HG02759 (cell line): ENCODE measurements at regions not wholly inside any gene's neighbourhood (a gene's known extent, or its start where the extent isn't known, plus 50 kb on each side); places are given as distances from the start of the nearest gene placed in this dataset.

Experiments
- ATAC-seq: cut with Tn5 transposase; IDR thresholded peaks from one replicate; pipeline ENCODE4 v1.9.1; 2021; ENCODE audit warnings: mild to moderate bottlenecking, moderate library complexity; ENCODE audit not compliant: unreplicated experiment

DNA sequence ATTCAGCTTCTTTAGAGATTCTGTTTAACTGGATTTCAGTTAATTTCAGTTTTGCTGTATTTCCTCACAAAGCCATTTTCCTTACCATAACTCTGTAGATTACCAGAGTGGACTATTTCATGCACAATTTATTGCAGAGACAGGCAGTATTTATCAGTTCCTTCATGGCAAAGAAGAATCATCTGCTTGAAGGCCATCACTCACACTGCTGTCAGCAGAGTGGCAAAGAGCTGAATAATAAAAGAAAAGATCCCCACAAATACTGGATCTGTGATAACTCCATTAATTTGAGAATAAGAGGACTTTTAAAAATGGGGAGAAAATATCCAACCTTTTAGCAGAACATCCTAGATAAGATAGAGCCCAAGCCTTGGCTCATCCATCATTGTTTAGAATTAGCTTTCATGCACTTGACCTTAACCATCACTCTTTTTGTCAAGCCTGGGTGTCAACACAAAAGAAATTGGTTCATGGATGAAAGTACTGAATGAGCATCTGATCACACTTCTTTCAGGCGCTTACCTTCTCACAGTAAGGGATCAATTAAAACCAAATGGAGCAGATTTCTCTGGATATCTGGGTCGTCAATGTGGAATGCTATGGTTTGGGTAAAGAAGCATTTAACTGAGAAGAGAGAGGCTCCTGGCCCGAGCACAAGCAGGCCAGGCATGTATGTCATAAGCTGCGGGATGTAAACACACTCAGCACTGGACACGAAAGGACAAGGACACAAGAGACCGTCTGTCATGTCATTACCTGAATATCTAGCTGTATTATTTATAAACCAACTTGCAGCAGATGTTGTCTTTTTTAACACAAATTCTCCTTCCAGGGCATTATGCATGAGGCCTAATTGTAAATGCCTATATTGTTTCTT lies 376.2 kb downstream of the ZNF521 start:
- ATAC-seq: no peak

DNA sequence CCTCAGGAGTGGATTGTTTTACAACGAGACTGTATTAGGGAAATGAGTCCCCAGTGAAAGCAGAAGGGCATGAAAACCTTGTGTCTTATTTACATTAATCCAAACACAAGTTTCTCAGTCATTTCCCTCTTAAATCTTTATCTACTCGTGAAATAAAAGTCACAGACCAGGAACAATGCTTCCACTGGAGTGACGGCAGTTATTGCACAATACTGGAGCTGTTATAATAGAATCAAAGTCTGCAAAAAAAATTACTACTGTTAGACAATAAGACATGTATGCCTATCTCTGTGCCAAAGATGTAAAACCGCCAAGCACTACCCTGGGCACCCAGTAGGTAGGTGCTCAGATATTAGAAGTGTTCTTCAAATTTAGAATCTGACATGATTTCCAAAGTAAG lies 375.5 kb downstream of the ZNF521 start:
- no peak for ATAC-seq

DNA sequence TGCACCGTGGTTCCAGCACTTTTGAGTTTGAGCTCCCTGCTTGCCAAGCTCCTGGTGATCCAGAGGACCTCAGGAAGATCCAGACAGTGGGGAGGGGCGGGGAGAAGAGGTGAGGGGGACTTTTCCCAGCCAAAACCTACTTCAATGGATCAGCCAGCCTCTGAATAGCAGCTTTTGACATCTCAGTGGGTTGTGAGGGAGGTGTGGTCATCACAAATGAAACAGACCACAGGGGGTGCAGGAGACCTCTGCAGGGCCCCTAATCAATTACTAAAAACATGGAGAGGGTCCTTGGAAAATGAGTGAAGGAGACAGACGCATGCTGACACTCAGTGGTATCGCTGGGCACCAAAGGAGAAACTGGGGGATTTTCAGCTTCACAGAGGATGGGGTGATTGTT lies 372.7 kb downstream of the ZNF521 start:
- ATAC-seq: no peak

DNA sequence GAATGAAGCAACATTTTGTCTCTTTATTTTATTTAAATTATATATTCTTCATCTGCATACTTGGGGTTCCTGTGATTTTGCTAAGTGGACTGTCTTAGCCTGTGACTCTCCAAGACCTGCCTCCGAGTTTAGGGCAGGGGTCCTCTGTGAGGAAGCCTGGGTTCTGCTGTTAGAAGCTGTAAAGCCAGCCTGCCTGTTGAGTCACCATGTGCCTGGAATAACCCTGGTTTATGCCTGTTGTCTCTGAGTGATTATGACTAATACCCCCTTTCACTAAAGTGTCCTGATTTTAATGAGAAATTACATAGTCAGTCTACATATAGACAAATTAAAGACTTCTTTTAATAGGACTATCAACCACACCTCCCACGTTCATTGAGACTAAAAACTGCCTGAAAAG lies 369.1 kb downstream of the ZNF521 start:
- no peak for ATAC-seq

DNA sequence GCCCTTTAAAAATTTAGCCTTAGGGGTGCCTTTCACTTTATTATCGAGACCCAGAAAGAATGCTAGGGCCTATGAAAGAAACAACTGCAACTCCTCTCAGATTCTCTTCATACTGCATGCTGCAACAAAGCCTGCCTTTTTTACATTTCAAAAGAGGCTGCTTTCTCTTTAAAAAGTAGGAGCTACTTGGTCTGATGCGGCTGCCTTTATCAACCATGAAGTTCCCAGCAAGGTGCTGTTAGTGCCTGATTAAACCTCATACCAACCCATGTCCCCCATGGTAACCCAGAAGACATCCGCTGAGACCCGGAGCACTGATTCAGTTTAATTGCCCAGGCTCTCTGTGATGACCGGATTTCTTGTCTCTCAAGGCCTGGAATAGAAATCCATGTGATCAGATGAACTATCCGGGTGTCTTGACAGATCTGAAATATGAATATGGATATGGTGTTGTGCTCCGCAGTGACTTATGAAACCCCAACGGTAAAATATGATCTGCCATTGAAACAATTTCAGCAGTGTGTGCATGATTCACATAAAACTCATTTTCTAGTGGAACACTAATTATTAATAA lies 368.3 kb downstream of the ZNF521 start:
- no peak for ATAC-seq

DNA sequence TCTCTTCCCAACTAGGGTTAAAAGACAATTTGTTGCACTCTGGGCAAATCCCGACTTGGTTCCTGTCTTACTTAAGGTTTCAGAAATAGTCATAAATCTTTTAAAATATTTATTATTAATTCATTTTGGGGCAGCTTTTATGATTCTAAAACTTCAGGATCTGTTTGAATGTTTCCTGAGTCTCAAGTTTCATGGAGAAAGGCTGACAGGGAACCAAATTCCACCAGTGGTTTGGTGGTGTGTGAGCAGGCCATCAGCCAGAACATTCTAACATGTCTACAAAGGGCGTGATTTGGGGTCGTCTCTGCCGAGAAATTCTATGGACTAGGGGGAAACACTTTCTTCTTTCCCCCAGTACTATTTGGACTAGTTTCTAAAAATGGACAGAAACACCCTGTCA lies 366.4 kb downstream of the ZNF521 start:
- no peak for ATAC-seq

DNA sequence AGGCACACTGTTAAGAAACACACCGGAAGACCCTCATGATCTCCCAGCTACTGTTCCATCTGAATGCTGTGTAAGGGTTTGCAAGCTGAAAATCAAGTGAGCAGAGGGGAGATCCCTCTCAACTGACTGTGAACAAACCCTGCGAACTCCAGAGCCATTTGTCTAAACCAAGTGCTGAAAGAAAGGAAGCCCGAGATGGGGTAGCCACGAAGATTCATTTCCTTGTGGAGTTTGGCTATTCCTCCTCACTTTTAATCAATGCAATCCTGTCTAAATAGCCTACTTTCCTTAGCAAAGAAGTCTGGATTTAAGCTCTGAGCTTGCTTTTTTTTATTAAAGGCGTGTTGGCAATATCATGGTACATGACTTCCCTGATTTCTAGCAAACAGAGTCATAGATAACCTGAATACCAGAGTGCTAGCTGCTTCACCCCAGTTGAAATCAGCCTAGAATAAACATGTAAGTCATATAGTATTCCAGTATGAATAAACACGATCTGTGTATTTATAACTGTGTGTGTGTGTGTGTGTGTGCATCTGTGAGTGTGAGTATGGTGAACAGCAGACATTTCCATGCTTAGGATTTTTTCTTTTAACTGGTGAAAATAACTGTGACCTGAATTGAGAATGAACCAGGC lies 365.2 kb downstream of the ZNF521 start:
- ATAC-seq: no peak

DNA sequence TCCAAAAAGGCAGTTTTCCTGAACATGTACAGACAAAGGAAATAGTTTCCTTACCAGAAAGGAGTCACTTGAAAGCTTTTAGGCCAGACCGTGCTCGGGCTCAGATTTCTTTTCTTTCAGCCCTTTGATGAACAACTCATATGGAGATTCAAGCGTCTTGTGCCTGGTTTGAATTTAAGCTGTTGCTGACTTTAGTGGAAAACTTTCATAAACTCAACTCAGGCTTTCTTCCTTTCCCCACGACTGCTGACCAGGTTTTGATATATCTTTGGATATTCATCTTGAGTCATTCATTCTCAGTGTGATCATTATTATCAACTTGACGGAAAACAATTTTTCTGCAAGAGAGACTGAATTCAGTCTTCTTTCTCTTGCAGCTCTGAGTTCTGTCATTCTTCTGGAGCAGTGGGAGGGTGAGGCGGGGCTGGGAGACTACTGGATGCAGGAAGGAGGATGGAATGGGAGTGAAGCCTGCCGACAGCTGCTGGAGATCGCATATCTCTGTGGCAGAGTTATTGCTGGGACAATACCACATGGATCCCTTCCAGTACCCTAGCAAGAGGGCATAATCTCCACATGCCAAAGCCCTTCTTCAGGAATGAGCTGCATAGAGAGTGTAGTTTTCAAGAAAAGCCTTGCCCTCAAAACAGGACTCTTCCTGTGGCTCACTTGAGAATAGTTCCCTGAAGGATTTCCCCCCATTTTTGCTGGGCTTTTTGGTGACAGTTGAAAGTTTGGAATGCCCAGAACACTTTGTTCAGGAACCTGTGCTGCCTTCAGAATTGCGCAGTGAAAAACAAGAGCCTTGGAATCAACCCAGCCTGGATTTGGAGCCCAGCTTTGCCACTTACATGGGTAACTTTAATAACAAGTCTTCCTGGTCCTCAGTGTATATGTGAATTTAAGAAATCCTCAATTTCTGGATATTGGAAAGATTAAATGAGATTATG lies 364.4 kb downstream of the ZNF521 start:
- ATAC-seq: no peak

DNA sequence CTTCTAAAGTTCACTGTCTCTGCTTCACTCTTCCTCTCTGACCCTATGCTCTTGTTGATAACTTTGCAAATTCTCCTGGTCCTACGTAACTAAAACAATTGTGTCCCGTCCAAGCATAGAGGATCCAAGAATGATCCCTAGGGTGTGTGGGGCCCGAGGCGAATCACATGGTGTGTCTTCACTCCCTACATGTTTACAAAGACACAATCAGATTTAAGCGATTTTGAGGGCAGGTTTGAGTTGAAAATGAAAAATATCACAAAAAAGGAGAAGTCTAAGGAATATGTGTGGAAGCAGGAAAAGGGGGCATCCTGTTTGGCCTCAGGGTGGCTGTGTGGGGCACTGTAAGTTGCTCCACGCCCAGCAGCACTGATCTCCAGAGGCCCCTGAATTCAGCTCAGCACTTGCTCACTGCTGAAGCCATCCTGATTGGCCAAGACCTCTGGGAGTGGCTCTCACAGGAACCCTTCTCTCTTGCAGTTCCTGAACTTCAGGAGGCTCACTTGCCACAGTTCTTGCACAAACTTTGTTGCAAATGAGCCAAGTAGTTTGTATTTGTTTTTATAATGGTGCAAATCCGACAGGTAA lies 363.6 kb downstream of the ZNF521 start:
- ATAC-seq: no peak

DNA sequence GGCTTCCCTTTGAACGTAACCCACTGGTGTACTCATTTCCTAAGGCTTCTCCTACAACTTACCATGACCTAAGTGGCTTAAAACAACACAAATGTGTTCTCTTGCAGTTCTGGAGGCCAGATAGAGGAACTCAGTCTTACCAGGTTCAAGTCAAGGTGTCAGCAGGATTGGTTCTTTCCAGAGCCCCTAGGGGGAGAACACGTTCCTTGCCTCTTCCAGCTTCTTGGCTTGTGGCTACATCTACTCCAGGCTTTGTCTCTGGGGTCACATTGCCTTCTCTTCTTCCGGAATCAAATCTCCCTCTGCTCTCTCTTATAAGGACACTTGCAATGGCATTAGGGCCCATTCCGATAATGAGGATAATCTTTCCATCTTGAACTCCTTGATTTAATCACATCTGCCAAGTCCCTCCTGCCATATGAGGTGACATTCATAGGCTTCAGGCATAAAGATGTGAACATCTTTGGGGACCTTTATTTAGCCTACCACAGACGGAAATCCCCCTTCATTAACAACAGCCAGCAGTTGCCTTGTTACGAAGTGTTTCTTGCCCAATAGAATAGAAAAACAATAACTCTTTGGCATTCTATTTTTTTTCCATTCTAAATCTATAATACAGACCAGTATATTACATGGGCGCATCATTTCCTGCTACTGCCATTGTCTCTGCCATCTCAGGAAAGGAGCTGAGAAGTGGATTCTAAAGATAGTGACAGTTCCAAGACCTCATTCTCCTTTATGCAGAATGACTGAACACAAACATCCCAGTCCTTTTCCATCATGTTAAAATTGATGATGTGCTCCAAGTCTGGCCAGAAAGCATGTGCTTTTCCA lies 362.0 kb downstream of the ZNF521 start:
- no peak for ATAC-seq

DNA sequence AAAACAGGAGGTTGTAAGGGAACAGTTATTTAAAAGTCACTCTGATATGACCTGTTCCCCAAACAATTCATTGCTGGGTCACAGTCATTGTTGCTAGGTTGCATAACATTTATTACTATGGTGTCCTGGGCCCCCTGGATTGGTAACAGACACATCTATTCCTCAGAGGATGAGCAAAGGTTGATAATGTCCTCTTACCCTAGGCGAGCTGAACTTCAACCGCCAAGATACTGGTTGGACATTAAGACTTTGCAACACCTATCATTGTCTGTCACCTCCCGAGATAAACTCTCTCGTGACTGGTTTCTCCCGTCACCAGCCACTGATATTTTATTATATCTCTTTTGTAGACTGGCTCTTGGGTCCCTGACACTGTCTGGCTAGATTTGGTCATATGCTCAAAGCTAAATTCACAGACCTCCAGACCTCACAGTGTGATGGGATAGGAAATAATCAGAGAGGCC lies 361.3 kb downstream of the ZNF521 start:
- no peak for ATAC-seq

DNA sequence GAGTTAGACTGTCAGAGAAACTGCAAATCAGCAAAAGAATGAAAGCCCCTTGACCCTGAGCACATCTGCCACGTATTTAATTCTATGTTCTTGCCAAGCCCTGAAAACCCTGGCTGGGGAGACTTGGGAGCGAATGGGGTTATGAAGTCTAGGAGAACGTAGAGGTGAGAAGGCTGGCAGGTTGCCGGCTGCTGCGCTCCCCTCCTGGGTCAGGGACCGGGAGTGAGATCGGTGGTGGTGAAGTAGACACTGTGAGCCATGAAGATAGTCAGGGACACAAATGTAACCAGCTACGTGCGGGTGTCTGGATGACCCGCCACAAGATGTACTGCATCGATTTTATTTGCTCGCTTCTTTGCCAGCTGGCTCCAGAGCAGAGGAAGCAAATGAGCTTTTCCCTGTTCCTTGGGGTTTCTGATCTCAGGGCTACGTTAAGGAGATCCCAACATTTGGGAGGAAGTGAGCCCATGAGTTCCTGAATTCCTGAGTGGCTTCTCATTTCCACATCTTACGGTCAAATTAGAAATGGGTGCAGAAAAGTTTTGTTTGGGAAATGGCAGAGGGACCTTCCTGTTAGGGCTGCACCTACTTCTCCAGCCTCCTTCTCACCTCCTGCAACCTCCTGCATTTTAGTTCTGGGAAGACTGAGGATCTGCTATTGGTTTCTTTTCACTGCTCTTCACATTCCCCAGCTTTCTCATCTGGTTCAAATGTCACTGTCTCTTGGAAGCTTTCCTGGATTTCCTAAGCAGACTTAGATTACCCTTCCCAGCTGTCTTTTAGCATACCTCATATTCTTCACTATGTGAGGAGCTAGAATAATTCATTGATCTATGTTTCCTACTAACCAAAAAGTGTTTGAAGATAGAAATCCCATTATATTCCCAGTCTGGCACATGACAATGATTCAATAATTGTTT lies 360.6 kb downstream of the ZNF521 start:
- no peak for ATAC-seq

DNA sequence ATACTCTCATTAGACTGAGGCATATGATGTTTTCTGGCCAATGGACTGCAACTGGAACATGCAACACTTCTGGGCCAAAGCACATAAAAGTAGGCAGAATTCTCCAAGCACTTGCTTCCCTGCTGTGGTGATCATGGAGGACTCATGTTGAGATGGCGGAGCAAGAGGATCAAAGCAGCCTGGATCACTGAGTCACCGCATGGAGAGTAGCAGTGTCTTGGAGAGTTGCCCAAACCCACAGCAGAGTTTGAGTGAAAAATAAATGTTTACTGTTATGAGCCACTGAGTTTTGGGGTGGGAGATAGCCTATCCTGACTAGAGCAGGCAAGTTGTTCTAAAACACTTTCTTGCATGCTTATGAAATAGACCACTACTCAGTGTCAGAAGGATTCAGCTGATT lies 359.5 kb downstream of the ZNF521 start:
- ATAC-seq: no peak

DNA sequence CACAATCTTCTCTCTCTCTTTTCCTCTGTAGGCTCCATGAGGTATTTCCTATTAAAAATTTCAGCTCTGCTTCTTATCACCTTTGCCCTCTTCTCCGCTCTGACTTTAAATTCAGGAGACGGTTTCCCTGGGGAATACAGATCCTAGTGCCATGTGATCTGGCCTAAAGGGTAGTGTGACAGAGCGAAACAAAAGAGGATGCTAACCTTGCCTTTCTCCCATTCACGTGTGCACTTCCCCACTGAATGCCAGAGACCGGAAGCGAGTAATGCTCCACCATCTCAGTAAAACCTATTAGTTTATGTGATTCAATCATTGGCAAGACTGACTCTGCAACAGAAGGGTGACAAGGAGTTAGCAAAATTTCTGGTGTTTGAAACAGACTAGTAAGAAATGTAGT lies 358.3 kb downstream of the ZNF521 start:
- ATAC-seq: no peak

DNA sequence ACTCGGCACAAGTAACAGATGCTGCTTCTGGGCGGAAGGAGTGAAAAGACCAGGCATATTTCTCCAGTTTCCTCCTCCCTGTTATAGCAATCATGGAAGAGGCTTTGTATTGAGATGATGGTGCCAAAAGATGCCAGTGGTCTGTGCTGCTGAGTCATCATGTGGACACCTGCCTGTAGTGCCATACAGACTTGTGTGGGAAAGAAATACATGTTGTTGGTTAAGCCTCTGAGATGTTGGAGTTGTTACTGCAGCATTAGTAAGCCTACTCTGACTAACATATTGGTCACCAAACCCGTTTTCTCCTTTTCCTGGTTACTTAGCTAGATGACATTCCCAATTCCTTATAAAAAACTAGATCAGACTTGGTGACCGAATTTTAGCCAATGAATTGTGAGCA lies 356.9 kb downstream of the ZNF521 start:
- no peak for ATAC-seq

DNA sequence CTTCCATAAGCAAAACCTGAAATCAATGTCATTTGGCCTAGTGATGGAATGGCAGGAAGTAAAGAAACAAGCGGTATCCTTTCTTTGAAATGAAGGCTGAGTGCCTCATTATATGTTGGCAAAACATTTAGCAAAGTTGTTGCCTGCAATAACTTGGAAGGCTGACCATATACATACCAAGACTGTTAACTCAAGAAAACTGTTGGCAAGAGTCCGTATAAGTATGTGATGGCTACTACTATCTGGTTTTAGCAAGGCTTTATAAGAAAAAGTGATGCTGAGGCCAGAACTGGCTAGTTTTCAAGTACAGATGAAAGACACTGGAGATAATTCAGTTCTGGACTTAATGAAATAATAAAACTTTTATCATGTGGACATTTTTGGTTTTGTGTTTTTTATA lies 356.2 kb downstream of the ZNF521 start:
- ATAC-seq: no peak

DNA sequence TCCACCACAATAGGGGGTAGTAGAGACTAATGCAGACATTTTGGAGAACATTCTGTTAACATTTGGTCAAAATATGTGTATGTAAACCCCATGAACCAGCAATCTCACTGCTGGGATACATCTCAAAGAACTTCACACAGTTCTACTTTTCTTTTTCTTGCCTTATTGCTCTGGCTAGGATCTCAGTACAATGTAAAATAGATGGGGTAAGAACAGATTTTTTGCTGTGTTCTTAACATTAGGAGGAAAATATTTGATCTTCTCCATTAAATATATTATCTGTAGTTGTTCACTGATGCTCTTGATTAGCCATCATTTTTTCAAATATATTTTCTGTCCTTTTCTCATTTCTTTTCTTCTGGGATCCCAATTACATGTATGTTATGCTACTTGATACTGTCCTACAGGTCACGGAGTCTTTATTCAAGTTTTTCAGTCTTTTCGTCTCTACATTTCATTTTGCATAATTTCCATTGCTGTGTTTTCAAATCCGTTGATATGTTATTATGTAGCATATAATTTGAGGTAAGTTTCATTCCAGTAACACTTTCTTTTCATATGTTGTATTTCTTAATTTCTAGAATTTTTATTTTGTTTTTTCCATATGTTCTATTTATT lies 352.2 kb downstream of the ZNF521 start:
- no peak for ATAC-seq

DNA sequence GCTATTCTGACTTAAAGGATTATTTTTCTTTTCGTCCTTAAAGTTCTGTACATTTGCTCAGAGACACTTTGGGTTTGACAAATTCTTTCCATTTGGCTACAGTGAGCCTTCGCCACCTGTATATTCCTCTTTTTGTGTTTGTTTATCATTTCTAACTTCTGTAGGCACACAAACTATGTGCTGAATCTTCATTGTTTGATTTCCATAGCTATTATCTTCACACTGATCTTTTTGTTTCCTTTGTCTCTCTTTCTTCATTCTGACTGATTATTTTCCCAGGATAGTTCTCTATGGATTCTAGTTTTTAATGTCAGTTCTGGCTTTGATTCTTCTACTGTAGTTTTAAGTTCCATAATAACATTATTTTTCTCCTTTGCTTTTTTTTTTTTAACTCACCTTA lies 350.2 kb downstream of the ZNF521 start:
- ATAC-seq: no peak
